H1 (cell line): ENCODE measurements at regions not wholly inside any gene's neighbourhood (a gene's known extent, or its start where the extent isn't known, plus 50 kb on each side); places are given as distances from the start of the nearest gene placed in this dataset.

Source experiments
- CTCF ChIA-PET: fragments of 300-600 bp; sonication (Branson Sonifier 250); formaldehyde crosslinking; loops from one replicate; lab custom pipeline; 2021; ENCODE audit not compliant: partially characterized antibody; lab: Charles Lee
- POLR2A ChIA-PET: fragments of 300-600 bp; sonication (Branson Sonifier 250); formaldehyde crosslinking; loops from one replicate; lab custom pipeline; 2021; ENCODE audit warnings: inconsistent platforms; ENCODE audit not compliant: partially characterized antibody; lab: Charles Lee
- DNase-seq, 2 experiments: peaks; one replicate each; pipeline versions ENCODE4 v3.0.0 to v3.0.0-alpha.2; 2010 to 2022; ENCODE audit warnings: low spot score in 2 of 2, low read depth in 1 of 2, mixed read lengths in 1 of 2
- FAIRE-seq: peaks from 2 replicates; lab custom pipeline; 2011; peaks lifted over from hg19 to GRCh38; lab: Jason Lieb, UNC
- H2AFZ ChIP-seq: 2 replicates; pipeline ENCODE4 v1.8.1; 2012; ENCODE audit warnings: low read length, inconsistent platforms
- H2AK5ac ChIP-seq: 2 replicates; pipeline ENCODE4 v1.6.1; 2013; ENCODE audit warnings: low read depth, low read length
- H2BK120ac ChIP-seq: replicated peaks from 2 replicates; pipeline ENCODE3; 2013; ENCODE audit warnings: low read depth, low read length, inconsistent platforms
- H2BK12ac ChIP-seq: 2 replicates; pipeline ENCODE4 v1.6.1; 2013; ENCODE audit warnings: low read depth, low read length
- H2BK15ac ChIP-seq: 2 replicates; pipeline ENCODE4 v1.6.1; 2013; ENCODE audit warnings: low read length
- H2BK20ac ChIP-seq: 2 replicates; pipeline ENCODE4 v1.6.1; 2013; ENCODE audit warnings: low read length
- H2BK5ac ChIP-seq: 2 replicates; pipeline ENCODE4 v1.6.1; 2013; ENCODE audit warnings: low read depth, low read length
- H3K14ac ChIP-seq: 2 replicates; pipeline ENCODE4 v1.6.1; 2013; ENCODE audit warnings: inconsistent platforms; ENCODE audit not compliant: insufficient read length
- H3K18ac ChIP-seq: 2 replicates; pipeline ENCODE4 v1.6.1; 2013; ENCODE audit warnings: low read length; ENCODE audit errors: extremely low read depth
- H3K23ac ChIP-seq: 2 replicates; pipeline ENCODE4 v1.6.1; 2013; ENCODE audit warnings: inconsistent platforms; ENCODE audit not compliant: insufficient read length
- H3K23me2 ChIP-seq: 2 replicates; pipeline ENCODE4 v1.6.1; 2013; ENCODE audit warnings: low read depth, low read length
- H3K27ac ChIP-seq: 2 replicates; pipeline ENCODE4 v1.6.1; 2011; ENCODE audit warnings: low read depth, low read length, inconsistent platforms
- H3K27me3 ChIP-seq, 4 experiments: replicated peaks in 1 of 4; 1 replicate in 1 of 4; 2 replicates in 3 of 4; pipeline versions ENCODE4 v1.6.1 to v1.8.1; 2011 to 2013; ENCODE audit warnings: low read length in 3 of 4, mild to moderate bottlenecking in 3 of 4, inconsistent platforms in 2 of 4, mixed read lengths in 2 of 4, moderate library complexity in 1 of 4; ENCODE audit not compliant: control insufficient read depth in 3 of 4, insufficient read depth in 3 of 4; ENCODE audit errors: extremely low read depth in 1 of 4
- H3K36me3 ChIP-seq, 4 experiments: 2 replicates each; pipeline versions ENCODE4 v1.6.1 to v1.8.1; 2011 to 2013; ENCODE audit warnings: mild to moderate bottlenecking in 4 of 4, low read length in 3 of 4, moderate library complexity in 2 of 4, control low read depth in 1 of 4, inconsistent platforms in 1 of 4; ENCODE audit not compliant: insufficient read depth in 4 of 4, control insufficient read depth in 2 of 4
- H3K4ac ChIP-seq: replicated peaks from 2 replicates; pipeline ENCODE3; 2013; ENCODE audit warnings: low read length, low read depth, mixed read lengths, inconsistent platforms; ENCODE audit not compliant: insufficient read length
- H3K4me1 ChIP-seq, 4 experiments: replicated peaks in 1 of 4; 1 replicate in 1 of 4; 2 replicates in 3 of 4; pipeline versions ENCODE4 v1.6.1 to v1.8.1; 2011 to 2013; ENCODE audit warnings: low read length in 3 of 4, inconsistent platforms in 2 of 4, mixed read lengths in 1 of 4; ENCODE audit not compliant: insufficient read depth in 4 of 4, control insufficient read depth in 3 of 4
- H3K4me2 ChIP-seq, 2 experiments: 2 replicates each; pipeline versions ENCODE4 v1.6.1 to v1.8.1; 2011 to 2013; ENCODE audit warnings: low read depth in 2 of 2, low read length in 2 of 2, control low read depth in 1 of 2, inconsistent platforms in 1 of 2, mild to moderate bottlenecking in 1 of 2; ENCODE audit not compliant: insufficient read depth in 1 of 2
- H3K4me3 ChIP-seq, 4 experiments: fragments of 200-600, 300-600 bp in 1 of 4; sonication (generic), shearing (Covaris generic), sonication (Bioruptor Twin) in 1 of 4; 2 replicates each; pipeline versions ENCODE4 v1.5.1 to v1.8.1; 2011 to 2016; ENCODE audit warnings: low read length in 4 of 4, low read depth in 3 of 4, control low read depth in 2 of 4, inconsistent platforms in 2 of 4, mild to moderate bottlenecking in 2 of 4, mixed read lengths in 1 of 4, moderate library complexity in 1 of 4; ENCODE audit not compliant: insufficient read depth in 2 of 4; ENCODE audit errors: extremely low read depth in 1 of 4
- H3K56ac ChIP-seq: replicated peaks from 2 replicates; pipeline ENCODE3; 2013; ENCODE audit warnings: low read depth, mild to moderate bottlenecking, mixed read lengths, low read length, inconsistent platforms; ENCODE audit not compliant: insufficient read length
- H3K79me1 ChIP-seq: 2 replicates; pipeline ENCODE4 v1.6.1; 2013; ENCODE audit warnings: low read depth, low read length, control low read depth
- H3K79me2 ChIP-seq, 2 experiments: 2 replicates each; pipeline versions ENCODE4 v1.6.1 to v1.8.1; 2012 to 2013; ENCODE audit warnings: low read length in 2 of 2, mild to moderate bottlenecking in 2 of 2, inconsistent platforms in 1 of 2; ENCODE audit not compliant: insufficient read depth in 2 of 2, control insufficient read depth in 1 of 2
- H3K9ac ChIP-seq, 4 experiments: replicated peaks in 1 of 4; 1 replicate in 1 of 4; 2 replicates in 3 of 4; pipeline versions ENCODE4 v1.6.1 to v1.8.1; 2011 to 2013; ENCODE audit warnings: low read depth in 3 of 4, low read length in 3 of 4, control low read depth in 2 of 4, mild to moderate bottlenecking in 2 of 4, moderate library complexity in 2 of 4, inconsistent platforms in 1 of 4; ENCODE audit errors: extremely low read depth in 1 of 4
- H3K9me3 ChIP-seq, 2 experiments: 2 replicates each; pipeline versions ENCODE4 v1.6.1 to v1.8.1; 2012 to 2013; ENCODE audit warnings: mild to moderate bottlenecking in 2 of 2, moderate library complexity in 2 of 2, control low read depth in 1 of 2, inconsistent platforms in 1 of 2, low read depth in 1 of 2, low read length in 1 of 2, mixed read lengths in 1 of 2; ENCODE audit not compliant: insufficient read depth in 2 of 2
- H4K20me1 ChIP-seq, 2 experiments: replicated peaks in 1 of 2; 2 replicates each; pipeline versions ENCODE3 to v1.8.1; 2011 to 2013; ENCODE audit warnings: inconsistent platforms in 2 of 2, low read length in 2 of 2, mild to moderate bottlenecking in 1 of 2; ENCODE audit not compliant: insufficient read depth in 2 of 2, control insufficient read depth in 1 of 2
- H4K5ac ChIP-seq: 2 replicates; pipeline ENCODE4 v1.6.1; 2013; ENCODE audit warnings: low read length, low read depth, mixed read lengths, inconsistent platforms; ENCODE audit not compliant: insufficient read length
- H4K8ac ChIP-seq: 2 replicates; pipeline ENCODE4 v1.8.0; 2013; ENCODE audit warnings: mild to moderate bottlenecking, moderate library complexity, low read length, inconsistent platforms; ENCODE audit not compliant: insufficient read depth; ENCODE audit errors: extremely low read depth
- H4K91ac ChIP-seq: replicated peaks from 2 replicates; pipeline ENCODE3; 2013; ENCODE audit warnings: low read length, mixed read lengths, inconsistent platforms; ENCODE audit not compliant: insufficient read length
- ASH2L ChIP-seq: fragments of 200-600, 300-600 bp; sonication (generic); IDR thresholded peaks from one replicate; pipeline ENCODE4 v1.7.1; 2017; ENCODE audit warnings: low read length
- JUN ChIP-seq: IDR thresholded peaks from 2 replicates; pipeline ENCODE4 v1.6.1; 2011; ENCODE audit warnings: low read depth, mild to moderate bottlenecking, improper control_type of control experiment, low read length
- KDM4A ChIP-seq: IDR thresholded peaks from one replicate; pipeline ENCODE4 v1.7.1; 2012; ENCODE audit warnings: low read depth, mild to moderate bottlenecking, moderate library complexity, low read length, inconsistent platforms; ENCODE audit not compliant: severe bottlenecking
- WGBS, 2 experiments: shearing (Covaris generic) in 1 of 2; methylation state at CpG; one replicate each; pipeline versions ENCODE4 v1.1.6 to v1.1.7; 2013 to 2015; ENCODE audit warnings: low lambda C conversion rate in 2 of 2, mixed read lengths in 2 of 2, inconsistent platforms in 1 of 2, low coverage in 1 of 2, missing lambda C conversion rate in 1 of 2; ENCODE audit not compliant: insufficient replicate concordance in 2 of 2, insufficient coverage in 1 of 2, insufficient read length in 1 of 2; ENCODE audit errors: extremely low coverage in 1 of 2, missing lambda C conversion rate in 1 of 2; 5-methylcytosine and 5-hydroxymethylcytosine counted together
- TF ChIP-seq, protein P1 (sequence below), 3 experiments: IDR thresholded peaks; 1 replicate in 2 of 3; 2 replicates in 1 of 3; pipeline versions ENCODE4 v1.5.1 to v1.6.1; 2011; ENCODE audit warnings: low read length in 3 of 3, mild to moderate bottlenecking in 3 of 3, inconsistent platforms in 2 of 3, low read depth in 1 of 3, moderate library complexity in 1 of 3; ENCODE audit not compliant: insufficient read depth in 1 of 3; ENCODE audit errors: control extremely low read depth in 1 of 3

DNA sequence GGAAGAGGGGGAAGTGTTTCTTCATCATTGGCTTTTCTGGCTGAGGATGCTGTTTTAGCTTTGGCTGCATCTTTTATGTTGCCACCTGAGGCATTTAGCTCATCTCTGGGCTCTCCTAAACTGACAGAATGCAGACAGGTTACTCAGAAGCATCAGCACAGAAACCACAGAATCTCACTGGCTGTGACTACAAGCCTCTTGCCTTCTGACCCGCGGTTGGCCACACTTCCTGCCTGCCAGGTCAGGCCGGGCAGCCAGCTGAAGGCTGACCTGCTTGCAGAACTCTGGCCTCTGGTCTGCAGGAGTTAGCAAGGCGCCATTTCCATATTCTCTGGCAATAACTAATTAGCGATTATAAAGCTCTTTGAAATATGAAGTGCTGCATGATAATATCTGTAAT lies 366.5 kb downstream of the MID1IP1 start:
- TF ChIP-seq, protein P1, sequence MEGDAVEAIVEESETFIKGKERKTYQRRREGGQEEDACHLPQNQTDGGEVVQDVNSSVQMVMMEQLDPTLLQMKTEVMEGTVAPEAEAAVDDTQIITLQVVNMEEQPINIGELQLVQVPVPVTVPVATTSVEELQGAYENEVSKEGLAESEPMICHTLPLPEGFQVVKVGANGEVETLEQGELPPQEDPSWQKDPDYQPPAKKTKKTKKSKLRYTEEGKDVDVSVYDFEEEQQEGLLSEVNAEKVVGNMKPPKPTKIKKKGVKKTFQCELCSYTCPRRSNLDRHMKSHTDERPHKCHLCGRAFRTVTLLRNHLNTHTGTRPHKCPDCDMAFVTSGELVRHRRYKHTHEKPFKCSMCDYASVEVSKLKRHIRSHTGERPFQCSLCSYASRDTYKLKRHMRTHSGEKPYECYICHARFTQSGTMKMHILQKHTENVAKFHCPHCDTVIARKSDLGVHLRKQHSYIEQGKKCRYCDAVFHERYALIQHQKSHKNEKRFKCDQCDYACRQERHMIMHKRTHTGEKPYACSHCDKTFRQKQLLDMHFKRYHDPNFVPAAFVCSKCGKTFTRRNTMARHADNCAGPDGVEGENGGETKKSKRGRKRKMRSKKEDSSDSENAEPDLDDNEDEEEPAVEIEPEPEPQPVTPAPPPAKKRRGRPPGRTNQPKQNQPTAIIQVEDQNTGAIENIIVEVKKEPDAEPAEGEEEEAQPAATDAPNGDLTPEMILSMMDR (IDR thresholded peaks at IDR 0.05; ENCODE audit: control extremely low read depth in 1 of 3, insufficient read depth in 1 of 3, low read depth in 1 of 3, low read length in 3 of 3): no peak
- TF ChIP-seq ASH2L (no peak), KDM4A (no peak), JUN (no peak)
- H3K4ac ChIP-seq: no peak overlapping the region
- no peaks in the 10 kb centered on the region for H4K20me1 ChIP-seq
- CTCF ChIA-PET: interaction anchor here (1.6 to 2.5 kb wide), 2 partner anchors 74 to 93 kb away, joined by 3 to 8 read pairs; no protein-coding TSS in a partner anchor
- H2AK5ac ChIP-seq: no peak overlapping the region
- POLR2A ChIA-PET: interaction anchor here (0.9 kb wide), 1 partner anchor 365 kb away, joined by 3 read pairs; no protein-coding TSS in a partner anchor
- H2BK15ac ChIP-seq: no peak overlapping the region
- no peak overlapping the region for H3K14ac ChIP-seq
- no peak overlapping the region for H3K56ac ChIP-seq
- no peak overlapping the region for H2BK12ac ChIP-seq
- no peak overlapping the region for H3K23ac ChIP-seq
- H3K27ac ChIP-seq: no peak overlapping the region
- no peak overlapping the region for H3K9ac ChIP-seq
- no peaks in the 10 kb centered on the region for H3K36me3 ChIP-seq
- no peaks in the 10 kb centered on the region for H3K79me1 ChIP-seq
- H2BK20ac ChIP-seq: no peak overlapping the region
- DNase-seq (no peak), FAIRE-seq (no peak)
- no peaks in the 10 kb centered on the region for H3K23me2 ChIP-seq
- no peak overlapping the region for H3K18ac ChIP-seq
- H4K5ac ChIP-seq: no peak overlapping the region
- no peaks in the 10 kb centered on the region for H3K9me3 ChIP-seq
- no peak overlapping the region for H2BK120ac ChIP-seq
- no peaks in the 10 kb centered on the region for H3K79me2 ChIP-seq
- no peak overlapping the region for H4K91ac ChIP-seq
- H3K4me2 ChIP-seq: no peak overlapping the region
- no peaks in the 10 kb centered on the region for H3K4me1 ChIP-seq
- no CpG with 5 or more reads among the region's 5 CpGs for WGBS, 2 experiments
- H2BK5ac ChIP-seq: no peak overlapping the region
- peaks cover 0 to 14% (median under 1%) of the 10 kb centered on the region in 4 experiments; a peak in 3 of 7 replicates for H3K27me3 ChIP-seq
- H2AFZ ChIP-seq: no peak overlapping the region
- no peak overlapping the region for H4K8ac ChIP-seq
- H3K4me3 ChIP-seq: no peak overlapping the region
